GM10266 (cell line): ENCODE measurements at regions not wholly inside any gene's neighbourhood (a gene's known extent, or its start where the extent isn't known, plus 50 kb on each side); places are given as distances from the start of the nearest gene placed in this dataset.

ENCODE experiments used
- DNase-seq: peaks from one replicate; pipeline ENCODE4 v3.0.0; 2012; ENCODE audit errors: extremely low spot score
- CTCF ChIP-seq: IDR thresholded peaks from 2 replicates; pipeline ENCODE4 v1.5.1; 2012; ENCODE audit warnings: mild to moderate bottlenecking, low read depth; ENCODE audit not compliant: control insufficient read depth, insufficient read depth; ENCODE audit errors: missing control alignments

DNA sequence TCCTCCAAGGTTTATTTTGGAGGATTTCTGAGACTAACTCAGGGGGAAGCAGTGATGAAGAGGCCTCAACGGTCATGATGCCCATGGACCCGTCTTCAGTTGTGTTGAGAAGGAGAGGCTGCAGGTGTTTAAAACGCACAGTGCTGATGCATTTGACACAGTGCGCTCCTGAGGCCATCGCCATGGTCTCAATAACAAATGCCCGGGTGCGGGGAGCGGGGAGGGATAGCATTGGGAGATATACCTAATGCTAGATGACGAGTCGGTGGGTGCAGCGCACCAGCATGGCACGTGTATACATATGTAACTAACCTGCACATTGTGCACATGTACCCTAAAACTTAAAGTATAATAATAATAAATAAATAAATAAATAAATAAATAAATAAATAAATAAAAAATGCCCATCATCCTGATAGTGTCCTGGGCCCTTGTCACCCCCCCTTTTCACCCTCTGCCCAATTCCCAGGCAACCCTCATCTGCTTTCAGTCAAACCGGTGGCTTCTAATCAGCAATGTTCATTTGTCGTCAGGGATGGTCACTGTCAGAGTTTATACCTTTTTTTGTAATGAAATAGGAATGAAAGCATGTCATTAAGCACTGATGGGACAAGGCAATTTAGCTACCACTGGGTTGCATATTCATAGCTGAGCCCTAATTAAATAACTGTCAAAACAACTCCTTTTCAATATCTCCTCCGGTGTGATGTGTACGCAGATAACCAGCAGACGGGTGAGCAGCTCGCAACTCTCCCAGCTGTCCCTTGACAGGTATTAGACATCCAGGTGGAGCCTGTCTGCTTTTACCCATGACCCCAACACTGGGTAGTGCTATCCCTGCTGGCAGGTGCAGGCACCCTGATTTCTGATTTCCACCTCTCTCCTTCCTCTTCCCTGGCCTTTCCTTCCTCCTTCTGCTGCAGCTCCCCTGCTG, 95.9 kb downstream of the KCNF1 start:
- no peak for DNase-seq
- TF ChIP-seq CTCF, result no peak

DNA sequence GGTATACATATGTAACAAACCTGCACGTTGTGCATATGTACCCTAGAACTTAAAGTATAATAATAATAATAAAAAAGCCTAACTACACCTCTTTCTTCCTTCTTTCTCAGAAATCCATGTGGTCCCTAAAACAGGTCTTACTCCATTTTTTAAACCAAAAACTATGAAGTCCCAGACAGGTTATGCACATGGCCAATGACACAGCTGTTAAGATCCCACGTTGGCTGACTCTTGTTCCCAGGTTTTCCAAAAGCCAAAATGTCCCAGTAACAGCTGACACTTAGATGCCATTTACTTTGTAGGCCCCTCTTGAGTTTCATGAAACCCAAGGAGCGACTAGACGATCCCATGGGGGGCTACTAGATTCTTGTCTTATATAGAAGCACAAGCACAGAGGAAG, 97.0 kb downstream of the KCNF1 start:
- no peak for DNase-seq
- TF ChIP-seq CTCF, result no peak

DNA sequence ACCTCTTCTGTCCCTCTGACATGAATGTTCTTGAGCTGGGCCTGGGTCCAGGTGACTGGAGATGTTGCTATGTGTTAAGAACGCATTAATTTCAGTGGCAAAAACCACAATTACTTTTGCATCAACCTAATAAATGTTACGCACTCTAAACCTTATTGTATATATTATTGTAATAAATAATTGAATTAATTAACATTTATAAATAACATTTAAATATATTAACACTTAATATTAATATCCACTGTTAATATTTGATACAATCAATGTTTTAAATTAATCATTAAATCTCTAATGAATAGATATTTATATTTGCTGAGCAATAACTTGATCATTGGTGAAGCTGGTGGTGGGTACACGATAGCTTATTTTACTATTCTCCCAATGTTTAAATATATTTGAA, 97.4 kb downstream of the KCNF1 start:
- DNase-seq, result no peak
- TF ChIP-seq CTCF, result no peak

DNA sequence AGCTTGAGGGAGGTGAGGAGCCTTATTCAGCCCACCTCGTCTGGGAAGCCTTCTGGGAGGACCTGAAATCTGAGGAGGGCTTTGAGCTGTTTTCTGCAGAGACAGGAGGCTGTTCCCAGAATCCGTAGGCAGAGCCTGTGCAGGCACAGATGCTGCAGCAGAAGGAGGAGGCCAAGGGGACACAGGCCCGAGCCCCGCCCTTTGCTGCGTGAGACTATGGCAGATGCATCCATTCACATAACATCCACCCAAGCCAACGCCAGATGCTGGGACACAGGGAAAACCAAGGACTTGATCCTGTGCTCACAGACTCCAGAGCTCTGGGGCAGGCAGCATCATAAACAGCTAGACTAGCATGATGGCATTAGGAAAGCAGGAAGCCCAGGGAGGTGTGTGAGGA, 98.2 kb downstream of the KCNF1 start:
- DNase-seq, result no peak
- no peak for TF ChIP-seq CTCF

DNA sequence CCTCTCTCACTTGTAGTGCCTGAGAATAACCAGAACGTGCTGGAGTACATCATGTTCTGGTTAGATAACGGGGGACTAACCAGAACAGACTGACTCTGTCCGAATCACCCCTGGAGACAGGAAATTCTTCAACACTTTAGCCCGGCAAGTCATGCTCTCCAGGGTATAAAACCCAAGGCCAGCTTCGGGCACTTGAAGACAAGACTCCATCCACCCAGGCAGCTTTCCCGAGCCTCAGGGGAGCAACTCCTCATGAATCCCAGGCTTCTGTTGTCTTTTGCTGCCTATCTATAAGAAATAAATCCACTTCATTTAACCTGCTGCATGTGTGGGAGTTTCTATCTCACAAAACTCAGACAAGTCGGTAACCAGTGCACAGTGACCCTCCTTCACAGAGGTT, 99.6 kb downstream of the KCNF1 start:
- DNase-seq, result no peak
- no peak for TF ChIP-seq CTCF

- TF ChIP-seq CTCF, result no peak
- DNase-seq, result no peak
These were observed 100.5 kb downstream of the KCNF1 start for GRCh38 chr2:11012131-11012693.

DNA sequence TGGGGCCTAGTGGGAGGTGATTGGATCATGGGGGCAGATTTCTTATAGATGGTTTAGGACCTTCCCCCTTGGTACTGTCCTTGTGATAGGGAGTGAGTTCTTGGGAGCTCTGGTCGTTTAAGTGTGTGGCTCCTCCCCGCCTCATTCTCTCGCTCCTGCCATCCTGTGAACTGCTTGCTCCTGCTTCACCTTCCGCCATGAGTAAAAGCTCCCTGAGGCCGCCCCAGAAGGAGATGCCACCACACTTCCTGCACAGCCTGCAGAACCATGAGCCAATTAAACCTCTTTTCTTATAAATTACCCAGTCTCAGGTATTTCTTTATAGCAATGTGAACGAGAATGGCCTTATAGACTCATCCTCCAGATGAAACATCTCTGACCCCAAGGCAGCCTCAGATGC, 101.5 kb downstream of the KCNF1 start:
- DNase-seq, result no peak
- no peak for TF ChIP-seq CTCF
